CD4-positive, alpha-beta T cell treated with Interleukin-2 at 100 ng/mL for 4 hours (primary cell): ENCODE measurements at regions not wholly inside any gene's neighbourhood (a gene's known extent, or its start where the extent isn't known, plus 50 kb on each side); places are given as distances from the start of the nearest gene placed in this dataset.
"Not testable (repeated sequence)": the region's sequence is repeated elsewhere in the genome, so short reads cannot be mapped to it uniquely, and the experiment has no call there.

Experiments
- DNase-seq: peaks from one replicate; pipeline ENCODE4 v3.0.0-alpha.2; 2020; ENCODE audit warnings: low spot score

- DNase-seq, result no peak
These were observed 164.3 kb upstream of the PABPC3 start for GRCh38 chr13:24931450-24932251.

- not testable (repeated sequence) for DNase-seq
These were observed 162.6 kb upstream of the PABPC3 start for GRCh38 chr13:24933106-24934023.

DNA sequence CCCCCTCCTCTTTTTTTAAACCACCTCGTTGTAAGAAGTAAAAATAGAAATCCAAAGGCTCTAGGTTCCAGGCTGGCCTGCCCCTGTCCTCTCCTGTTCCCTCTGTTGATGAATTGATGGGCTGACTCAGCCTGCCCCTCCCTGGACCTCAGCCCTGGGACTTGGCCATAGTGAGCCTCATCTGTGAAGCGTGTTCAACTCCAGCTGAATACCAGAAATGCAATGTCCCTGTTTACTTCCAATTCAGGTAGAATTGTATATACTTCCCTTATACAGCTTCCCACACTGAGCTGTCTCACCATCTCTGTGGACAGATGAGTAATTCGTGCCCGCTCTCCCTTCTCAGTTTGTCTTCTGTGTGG lies 161.9 kb upstream of the PABPC3 start:
- not testable (repeated sequence) for DNase-seq

GRCh38 chr13:24938966-24939365 lies 157.0 kb upstream of the PABPC3 start:
- no peak for DNase-seq

GRCh38 chr13:24941023-24941713 lies 154.8 kb upstream of the PABPC3 start:
- not testable (repeated sequence) for DNase-seq

DNA sequence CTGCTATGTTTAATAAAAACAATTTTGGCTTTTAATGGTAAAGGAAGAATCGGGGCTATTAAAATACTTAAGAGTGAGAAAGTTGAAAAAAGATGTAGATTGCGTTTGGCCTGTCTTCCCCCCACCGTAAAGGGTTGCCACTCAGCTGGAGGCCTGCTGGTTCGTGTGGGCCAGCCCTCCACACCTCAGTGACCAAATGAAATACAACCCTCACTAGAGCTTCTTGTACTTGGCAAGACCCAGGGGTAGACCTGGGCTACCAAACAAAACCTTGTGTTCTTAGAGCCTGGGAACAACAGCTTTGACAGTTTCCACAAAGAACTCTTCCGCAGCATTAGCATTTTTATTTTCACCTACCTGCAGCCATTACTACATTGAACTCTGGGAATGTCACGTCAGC lies 152.8 kb upstream of the PABPC3 start:
- DNase-seq, result no peak

GRCh38 chr13:24944073-24944472 lies 151.9 kb upstream of the PABPC3 start:
- DNase-seq, result not testable (repeated sequence)

- DNase-seq, result not testable (repeated sequence)
These were observed 147.0 kb upstream of the PABPC3 start for GRCh38 chr13:24948977-24949376.

DNA sequence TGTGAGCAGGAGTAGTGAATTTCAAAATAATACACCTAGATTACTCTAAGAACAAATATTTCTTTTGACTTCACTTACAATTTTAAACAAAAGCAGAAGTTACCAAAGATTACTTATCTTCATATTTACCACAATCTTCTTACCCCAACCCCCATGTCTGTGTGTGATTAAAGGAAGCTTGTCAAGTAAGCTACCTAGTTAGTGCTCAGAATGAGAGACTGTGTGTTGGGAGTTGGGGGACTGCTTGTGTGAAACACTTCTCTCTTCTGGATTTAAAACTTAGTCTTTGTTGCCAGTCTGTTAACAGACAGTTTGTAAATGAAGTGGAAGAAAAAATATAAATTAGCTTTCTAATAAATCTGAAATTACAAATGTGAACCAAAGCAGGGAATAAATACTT lies 145.3 kb upstream of the PABPC3 start:
- not testable (repeated sequence) for DNase-seq

GRCh38 chr13:24967970-24968369 lies 128.0 kb upstream of the PABPC3 start:
- DNase-seq, result not testable (repeated sequence)

DNA sequence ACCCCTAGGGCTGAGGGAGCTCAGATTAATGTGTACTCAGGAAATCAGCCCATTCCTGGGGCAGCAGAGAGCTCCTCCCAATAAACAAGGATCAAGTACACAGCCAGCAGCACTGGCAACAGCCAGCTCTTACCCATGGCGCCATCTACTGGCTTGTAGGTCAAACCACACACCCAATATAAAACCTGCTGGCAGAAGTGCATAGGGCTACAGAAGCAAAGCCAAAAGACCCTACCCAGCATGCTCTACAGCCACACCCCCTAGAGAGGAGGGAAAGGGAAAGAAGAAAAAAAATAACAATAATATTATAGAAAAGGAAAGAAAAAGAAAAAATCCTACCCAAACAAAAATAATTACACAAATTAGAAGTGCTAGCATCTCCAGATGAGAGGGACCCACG lies 127.5 kb upstream of the PABPC3 start:
- not testable (repeated sequence) for DNase-seq

GRCh38 chr13:24973102-24973501 lies 122.8 kb upstream of the PABPC3 start:
- not testable (repeated sequence) for DNase-seq

DNA sequence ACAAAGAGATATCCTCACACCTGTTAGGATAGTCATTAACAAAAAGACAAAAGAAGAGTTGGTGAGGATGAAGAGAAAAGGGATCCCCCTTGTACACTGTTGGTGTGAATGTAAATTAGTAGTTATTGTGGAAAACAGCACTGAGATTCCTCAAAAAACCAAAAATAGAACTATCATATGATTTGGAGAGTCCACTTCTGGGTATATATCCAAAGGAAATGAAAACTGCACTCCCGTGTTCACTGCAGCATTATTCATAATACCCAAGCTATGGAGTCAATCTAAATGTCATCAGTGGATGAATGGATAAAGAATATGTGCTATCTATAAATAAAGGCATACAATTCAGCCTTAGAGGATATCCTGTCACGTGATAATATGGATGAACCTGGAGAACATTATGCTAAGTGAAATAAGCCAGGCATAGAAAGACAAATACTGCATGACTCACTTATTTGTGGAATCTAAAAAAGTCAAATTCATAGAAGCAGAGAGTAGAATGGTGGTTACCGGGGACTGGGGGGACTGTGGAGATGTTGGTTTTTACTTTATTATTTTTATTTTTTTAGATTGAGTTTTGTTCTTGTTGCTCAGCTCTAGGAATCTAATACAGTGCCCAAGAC lies 114.6 kb upstream of the PABPC3 start:
- DNase-seq, result not testable (repeated sequence)

GRCh38 chr13:24982333-24982999 lies 113.5 kb upstream of the PABPC3 start:
- DNase-seq, result no peak

GRCh38 chr13:24983094-24983493 lies 112.8 kb upstream of the PABPC3 start:
- no peak for DNase-seq

- DNase-seq, result no peak
These were observed 111.8 kb upstream of the PABPC3 start for GRCh38 chr13:24984134-24984533.

DNA sequence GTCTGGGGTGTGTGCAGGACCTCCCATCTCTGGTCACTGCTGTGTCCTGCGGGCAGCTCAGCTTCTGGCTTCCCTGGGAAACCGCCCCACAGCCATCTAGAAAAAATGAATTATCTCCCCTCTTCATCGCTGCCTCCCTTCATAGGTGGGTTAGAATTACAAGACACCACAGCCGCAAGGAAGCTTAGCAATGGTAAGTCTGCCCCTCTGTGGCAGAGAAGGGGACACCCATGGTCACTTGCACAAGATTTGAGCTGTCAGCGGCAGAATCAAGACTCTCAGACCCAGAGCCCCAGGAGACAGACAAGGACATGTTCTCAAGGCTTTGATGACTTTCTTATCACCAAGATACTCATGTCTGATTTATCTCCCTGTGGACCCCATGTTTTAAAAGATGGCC lies 110.8 kb upstream of the PABPC3 start:
- no peak for DNase-seq

GRCh38 chr13:24985896-24986295 lies 110.0 kb upstream of the PABPC3 start:
- DNase-seq, result no peak

- DNase-seq, result no peak
These were observed 109.1 kb upstream of the PABPC3 start for GRCh38 chr13:24986826-24987225.

DNA sequence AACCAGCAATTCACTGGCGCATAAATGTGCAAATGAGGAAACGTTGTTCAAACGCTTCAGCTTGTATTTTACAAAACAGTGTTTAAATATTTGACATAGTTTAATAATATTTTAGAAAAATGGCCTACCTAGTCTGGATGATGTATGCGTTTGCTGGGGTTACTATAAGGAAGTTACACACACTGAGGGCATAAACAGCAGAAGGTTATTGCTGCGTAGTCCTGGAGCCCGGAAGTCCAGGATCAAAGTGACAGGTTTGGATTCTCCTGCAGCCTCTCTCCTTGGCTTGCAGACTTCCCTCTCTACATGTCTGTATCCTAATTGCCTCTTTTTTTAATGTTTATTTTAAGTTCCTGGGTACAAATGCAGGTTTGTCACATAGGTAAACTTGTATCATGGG lies 106.0 kb upstream of the PABPC3 start:
- not testable (repeated sequence) for DNase-seq

- not testable (repeated sequence) for DNase-seq
These were observed 103.0 kb upstream of the PABPC3 start for GRCh38 chr13:24992946-24993345.
